ENCODE measurements at regions not wholly inside any gene's neighbourhood (a gene's known extent, or its start where the extent isn't known, plus 50 kb on each side); places are given as distances from the start of the nearest gene placed in this dataset.

GRCh38 chr5:3277590-3278196, 317.9 kb upstream of the IRX1 start:
- Histone ChIP-seq H3K36me3 (ENCODE audit: control insufficient read depth in 2 of 2, insufficient read depth in 2 of 2, low read length in 1 of 2) (no peaks in the 10 kb centered on the region), H3K27me3 (replicated peaks in 1 of 2; ENCODE audit: control insufficient read depth in 2 of 2, insufficient read depth in 2 of 2, low read length in 1 of 2) (no peaks in the 10 kb centered on the region), H3K9me3 (replicated peaks; ENCODE audit: control insufficient read depth, insufficient read depth, low read length) (no peaks in the 10 kb centered on the region; the same call in 2 of the 3 replicates), H3K4me3 (no peak overlapping the region), H3K27ac (ENCODE audit: control insufficient read depth, insufficient read depth) (no peak overlapping the region), H2AFZ (ENCODE audit: control insufficient read depth, low read depth, low read length) (no peak overlapping the region), H3K79me2 (ENCODE audit: control insufficient read depth, insufficient read depth, low read length) (no peaks in the 10 kb centered on the region), H3K4me1 (ENCODE audit: control insufficient read depth, insufficient read depth, low read length) (no peaks in the 10 kb centered on the region), H4K20me1 (ENCODE audit: control insufficient read depth, insufficient read depth) (no peaks in the 10 kb centered on the region), H3K4me2 (ENCODE audit: control insufficient read depth, insufficient read depth) (no peak overlapping the region), H3K9ac (ENCODE audit: control insufficient read depth, insufficient read depth, low read length) (no peak overlapping the region)
- TF ChIP-seq IKZF1 (conservative IDR thresholded peaks at IDR 0.05) (peak; percentile 49; the same call in 1 of the 2 replicates), HDAC6 (IDR thresholded peaks at IDR 0.05; ENCODE audit: unreplicated experiment) (no peak), TCF3 (IDR thresholded peaks at IDR 0.05; ENCODE audit: borderline replicate concordance, insufficient read depth, low read depth, low read length) (no peak), ZSCAN29 (IDR thresholded peaks at IDR 0.05) (no peak), MEF2A (IDR thresholded peaks at IDR 0.05; ENCODE audit: insufficient read depth, low read depth, low read length) (no peak), BMI1 (IDR thresholded peaks at IDR 0.05; ENCODE audit: borderline replicate concordance) (no peak), BHLHE40 (IDR thresholded peaks at IDR 0.05; ENCODE audit: borderline replicate concordance in 1 of 2, low read depth in 2 of 2, low read length in 1 of 2) (peak; percentile 14 to 71; a peak in 3 of 4 replicates), MTA2 (IDR thresholded peaks at IDR 0.05; ENCODE audit: low read depth) (peak; percentile 46; the same call in 1 of the 2 replicates), POU2F2 (IDR thresholded peaks at IDR 0.05; ENCODE audit: borderline replicate concordance, low read depth, low read length) (peak; percentile 52; the same call in 1 of the 3 replicates), SMARCA5 (IDR thresholded peaks at IDR 0.05) (no peak), FOXK2 (IDR thresholded peaks at IDR 0.05) (no peak), NBN (IDR thresholded peaks at IDR 0.05) (no peak), TARDBP (IDR thresholded peaks at IDR 0.05; ENCODE audit: borderline replicate concordance) (no peak), SPI1 (IDR thresholded peaks at IDR 0.05; ENCODE audit: borderline replicate concordance, insufficient read depth, low read depth, low read length) (peak; percentile 61; the same call in 1 of the 2 replicates), ATF7 (IDR thresholded peaks at IDR 0.05; ENCODE audit: low read depth) (peak; percentile 12; the same call in 1 of the 2 replicates), ZNF384 (IDR thresholded peaks at IDR 0.05; ENCODE audit: borderline replicate concordance, low read depth, low read length) (peak; percentile 74), CREM (IDR thresholded peaks at IDR 0.05; ENCODE audit: low read depth) (no peak)
- TF ChIP-seq, protein P1, sequence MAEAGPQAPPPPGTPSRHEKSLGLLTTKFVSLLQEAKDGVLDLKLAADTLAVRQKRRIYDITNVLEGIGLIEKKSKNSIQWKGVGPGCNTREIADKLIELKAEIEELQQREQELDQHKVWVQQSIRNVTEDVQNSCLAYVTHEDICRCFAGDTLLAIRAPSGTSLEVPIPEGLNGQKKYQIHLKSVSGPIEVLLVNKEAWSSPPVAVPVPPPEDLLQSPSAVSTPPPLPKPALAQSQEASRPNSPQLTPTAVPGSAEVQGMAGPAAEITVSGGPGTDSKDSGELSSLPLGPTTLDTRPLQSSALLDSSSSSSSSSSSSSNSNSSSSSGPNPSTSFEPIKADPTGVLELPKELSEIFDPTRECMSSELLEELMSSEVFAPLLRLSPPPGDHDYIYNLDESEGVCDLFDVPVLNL (IDR thresholded peaks at IDR 0.05; ENCODE audit: low read depth, low read length) = no peak
- POLR2A ChIA-PET = no interaction called here
- CTCF ChIA-PET = no interaction called here
- SMC1A ChIA-PET (ENCODE audit: uncharacterized antibody, unreplicated experiment) = no interaction called here
- 2% methylated on average over 6 of the region's 6 CpGs for WGBS (ENCODE audit: insufficient coverage, insufficient replicate concordance, low lambda C conversion rate, missing lambda C conversion rate)
- RAD21 ChIA-PET (ENCODE audit: unreplicated experiment) = no interaction called here
- BruUV-seq (replicated peaks) = no TSS peak
- no peak for FAIRE-seq
- no peak for DNase-seq (ENCODE audit: low read depth, low spot score)
- ATAC-seq = no peak
- intact Hi-C loops (cut with micrococcal nuclease; ENCODE audit: unreplicated experiment) (no loop called here), in situ Hi-C loops (cut with MboI) (no loop called here)
